ENCODE measurements at regions not wholly inside any gene's neighbourhood (a gene's known extent, or its start where the extent isn't known, plus 50 kb on each side); places are given as distances from the start of the nearest gene placed in this dataset.
A peak's percentile ranks its signal among the peaks of the same experiment; 100 is the strongest.

DNA sequence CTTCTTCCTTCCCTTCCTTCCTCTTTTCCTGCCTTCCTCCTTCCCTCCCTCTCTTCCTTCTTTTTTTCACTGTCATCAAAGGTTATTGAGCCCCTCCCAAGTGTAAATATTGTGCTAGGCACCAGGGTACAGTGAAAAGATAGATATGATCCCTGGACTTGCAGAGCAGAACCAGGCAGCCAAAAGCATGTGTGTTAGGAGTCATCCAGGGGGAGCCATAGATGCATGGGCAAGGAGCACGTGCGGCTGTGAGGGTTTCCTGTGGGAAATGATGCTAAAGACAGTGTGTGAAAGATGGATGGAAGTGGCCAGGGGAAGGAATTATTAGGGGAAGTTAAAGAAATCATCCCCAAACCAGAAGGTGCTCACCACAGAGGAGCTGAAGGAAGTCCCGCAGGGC, 65.2 kb downstream of the NR2F2 start (continued):
- TF ChIP-seq, protein P1, sequence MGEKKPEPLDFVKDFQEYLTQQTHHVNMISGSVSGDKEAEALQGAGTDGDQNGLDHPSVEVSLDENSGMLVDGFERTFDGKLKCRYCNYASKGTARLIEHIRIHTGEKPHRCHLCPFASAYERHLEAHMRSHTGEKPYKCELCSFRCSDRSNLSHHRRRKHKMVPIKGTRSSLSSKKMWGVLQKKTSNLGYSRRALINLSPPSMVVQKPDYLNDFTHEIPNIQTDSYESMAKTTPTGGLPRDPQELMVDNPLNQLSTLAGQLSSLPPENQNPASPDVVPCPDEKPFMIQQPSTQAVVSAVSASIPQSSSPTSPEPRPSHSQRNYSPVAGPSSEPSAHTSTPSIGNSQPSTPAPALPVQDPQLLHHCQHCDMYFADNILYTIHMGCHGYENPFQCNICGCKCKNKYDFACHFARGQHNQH (CRISPR knock-in tag; IDR thresholded peaks at IDR 0.05): no peak
- TF ChIP-seq, protein P2, sequence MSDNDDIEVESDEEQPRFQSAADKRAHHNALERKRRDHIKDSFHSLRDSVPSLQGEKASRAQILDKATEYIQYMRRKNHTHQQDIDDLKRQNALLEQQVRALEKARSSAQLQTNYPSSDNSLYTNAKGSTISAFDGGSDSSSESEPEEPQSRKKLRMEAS (IDR thresholded peaks at IDR 0.05): peak; percentile 46; the same call in 1 of the 2 replicates
- peak; percentile 30 for TF ChIP-seq STAG1 (CRISPR knock-in tag; IDR thresholded peaks at IDR 0.05)
- no peak for TF ChIP-seq SAFB2 (CRISPR knock-in tag; IDR thresholded peaks at IDR 0.05; ENCODE audit: borderline replicate concordance, low read depth)
- TF ChIP-seq, protein P3, sequence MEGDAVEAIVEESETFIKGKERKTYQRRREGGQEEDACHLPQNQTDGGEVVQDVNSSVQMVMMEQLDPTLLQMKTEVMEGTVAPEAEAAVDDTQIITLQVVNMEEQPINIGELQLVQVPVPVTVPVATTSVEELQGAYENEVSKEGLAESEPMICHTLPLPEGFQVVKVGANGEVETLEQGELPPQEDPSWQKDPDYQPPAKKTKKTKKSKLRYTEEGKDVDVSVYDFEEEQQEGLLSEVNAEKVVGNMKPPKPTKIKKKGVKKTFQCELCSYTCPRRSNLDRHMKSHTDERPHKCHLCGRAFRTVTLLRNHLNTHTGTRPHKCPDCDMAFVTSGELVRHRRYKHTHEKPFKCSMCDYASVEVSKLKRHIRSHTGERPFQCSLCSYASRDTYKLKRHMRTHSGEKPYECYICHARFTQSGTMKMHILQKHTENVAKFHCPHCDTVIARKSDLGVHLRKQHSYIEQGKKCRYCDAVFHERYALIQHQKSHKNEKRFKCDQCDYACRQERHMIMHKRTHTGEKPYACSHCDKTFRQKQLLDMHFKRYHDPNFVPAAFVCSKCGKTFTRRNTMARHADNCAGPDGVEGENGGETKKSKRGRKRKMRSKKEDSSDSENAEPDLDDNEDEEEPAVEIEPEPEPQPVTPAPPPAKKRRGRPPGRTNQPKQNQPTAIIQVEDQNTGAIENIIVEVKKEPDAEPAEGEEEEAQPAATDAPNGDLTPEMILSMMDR (CRISPR knock-in tag; IDR thresholded peaks at IDR 0.05): peak; percentile 48
- no peak for TF ChIP-seq ZMYM2 (CRISPR knock-in tag; IDR thresholded peaks at IDR 0.05)
- no peak for TF ChIP-seq CHD4 (IDR thresholded peaks at IDR 0.05; ENCODE audit: borderline replicate concordance, low read length)
- TF ChIP-seq, protein P4, sequence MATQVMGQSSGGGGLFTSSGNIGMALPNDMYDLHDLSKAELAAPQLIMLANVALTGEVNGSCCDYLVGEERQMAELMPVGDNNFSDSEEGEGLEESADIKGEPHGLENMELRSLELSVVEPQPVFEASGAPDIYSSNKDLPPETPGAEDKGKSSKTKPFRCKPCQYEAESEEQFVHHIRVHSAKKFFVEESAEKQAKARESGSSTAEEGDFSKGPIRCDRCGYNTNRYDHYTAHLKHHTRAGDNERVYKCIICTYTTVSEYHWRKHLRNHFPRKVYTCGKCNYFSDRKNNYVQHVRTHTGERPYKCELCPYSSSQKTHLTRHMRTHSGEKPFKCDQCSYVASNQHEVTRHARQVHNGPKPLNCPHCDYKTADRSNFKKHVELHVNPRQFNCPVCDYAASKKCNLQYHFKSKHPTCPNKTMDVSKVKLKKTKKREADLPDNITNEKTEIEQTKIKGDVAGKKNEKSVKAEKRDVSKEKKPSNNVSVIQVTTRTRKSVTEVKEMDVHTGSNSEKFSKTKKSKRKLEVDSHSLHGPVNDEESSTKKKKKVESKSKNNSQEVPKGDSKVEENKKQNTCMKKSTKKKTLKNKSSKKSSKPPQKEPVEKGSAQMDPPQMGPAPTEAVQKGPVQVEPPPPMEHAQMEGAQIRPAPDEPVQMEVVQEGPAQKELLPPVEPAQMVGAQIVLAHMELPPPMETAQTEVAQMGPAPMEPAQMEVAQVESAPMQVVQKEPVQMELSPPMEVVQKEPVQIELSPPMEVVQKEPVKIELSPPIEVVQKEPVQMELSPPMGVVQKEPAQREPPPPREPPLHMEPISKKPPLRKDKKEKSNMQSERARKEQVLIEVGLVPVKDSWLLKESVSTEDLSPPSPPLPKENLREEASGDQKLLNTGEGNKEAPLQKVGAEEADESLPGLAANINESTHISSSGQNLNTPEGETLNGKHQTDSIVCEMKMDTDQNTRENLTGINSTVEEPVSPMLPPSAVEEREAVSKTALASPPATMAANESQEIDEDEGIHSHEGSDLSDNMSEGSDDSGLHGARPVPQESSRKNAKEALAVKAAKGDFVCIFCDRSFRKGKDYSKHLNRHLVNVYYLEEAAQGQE (IDR thresholded peaks at IDR 0.05; ENCODE audit: borderline replicate concordance in 1 of 2, low read depth in 1 of 2, low read length in 2 of 2): no peak

Data from HepG2 (cell line).